AG04450 (cell line): ENCODE measurements at regions not wholly inside any gene's neighbourhood (a gene's known extent, or its start where the extent isn't known, plus 50 kb on each side); places are given as distances from the start of the nearest gene placed in this dataset.

Experiments used
- CTCF ChIA-PET: fragments of 300-600, 350-600 bp; formaldehyde crosslinking; extraction: SDS; loops from one replicate; lab custom pipeline; 2022; ENCODE audit warnings: antibody characterized with exemption, inconsistent platforms; lab: Charles Lee
- POLR2A ChIA-PET: fragments of 350-600 bp; formaldehyde crosslinking; extraction: SDS; loops from one replicate; lab custom pipeline; 2021; ENCODE audit warnings: antibody characterized with exemption, inconsistent platforms; lab: Yijun Ruan, JAX
- DNase-seq: peaks from one replicate; pipeline ENCODE4 v3.0.0-alpha.2; 2011; ENCODE audit warnings: low read depth, low spot score
- H3K27ac ChIP-seq: one replicate; pipeline ENCODE4 v1.5.1; 2012; ENCODE audit warnings: low read depth, low read length, control low read depth
- H3K27me3 ChIP-seq: one replicate; pipeline ENCODE4 v1.6.0; 2012; ENCODE audit warnings: low read length; ENCODE audit not compliant: control insufficient read depth, insufficient read depth
- H3K4me3 ChIP-seq: 2 replicates; pipeline ENCODE4 v1.5.1; 2011; ENCODE audit warnings: mild to moderate bottlenecking, low read depth, low read length, control low read depth
- H3K9me3 ChIP-seq: 2 replicates; pipeline ENCODE4 v1.5.1; 2012; ENCODE audit warnings: low read length; ENCODE audit not compliant: control insufficient read depth, insufficient read depth
- TF ChIP-seq, protein P1 (sequence below): IDR thresholded peaks from 2 replicates; pipeline ENCODE4 v1.5.1; 2011; ENCODE audit warnings: low read depth, low read length, control low read depth, inconsistent platforms

DNA sequence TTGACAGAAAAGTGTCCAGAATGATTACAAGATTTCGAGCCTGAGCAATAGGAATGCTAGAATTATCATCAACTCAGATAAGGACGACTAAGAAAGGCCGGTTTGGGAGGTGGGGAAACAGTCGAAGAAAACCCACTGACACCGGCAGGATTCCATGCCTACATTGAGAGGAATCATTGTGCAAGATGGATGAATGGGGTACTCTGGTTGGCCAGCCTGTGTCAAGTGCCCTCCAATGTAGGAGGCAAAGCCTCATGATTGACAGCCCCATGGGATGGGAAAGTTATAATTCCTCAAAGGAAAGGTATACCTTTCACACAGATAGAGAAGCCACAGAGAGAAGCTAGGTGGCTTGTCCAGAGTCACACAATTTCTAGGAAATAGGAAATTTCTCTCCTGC lies 153.5 kb upstream of the CTTNBP2NL start:
- ChIA-PET POLR2A (no interaction called here), CTCF (interaction anchor here (1.0 kb wide), 1 partner anchor 11 kb away, joined by 3 read pairs; no protein-coding TSS in a partner anchor)
- Histone ChIP-seq H3K9me3 (no peaks in the 10 kb centered on the region), H3K27ac (no peak overlapping the region), H3K4me3 (no peak overlapping the region), H3K27me3 (peaks cover 4% of the 10 kb centered on the region)
- DNase-seq, result no peak
- TF ChIP-seq, protein P1, sequence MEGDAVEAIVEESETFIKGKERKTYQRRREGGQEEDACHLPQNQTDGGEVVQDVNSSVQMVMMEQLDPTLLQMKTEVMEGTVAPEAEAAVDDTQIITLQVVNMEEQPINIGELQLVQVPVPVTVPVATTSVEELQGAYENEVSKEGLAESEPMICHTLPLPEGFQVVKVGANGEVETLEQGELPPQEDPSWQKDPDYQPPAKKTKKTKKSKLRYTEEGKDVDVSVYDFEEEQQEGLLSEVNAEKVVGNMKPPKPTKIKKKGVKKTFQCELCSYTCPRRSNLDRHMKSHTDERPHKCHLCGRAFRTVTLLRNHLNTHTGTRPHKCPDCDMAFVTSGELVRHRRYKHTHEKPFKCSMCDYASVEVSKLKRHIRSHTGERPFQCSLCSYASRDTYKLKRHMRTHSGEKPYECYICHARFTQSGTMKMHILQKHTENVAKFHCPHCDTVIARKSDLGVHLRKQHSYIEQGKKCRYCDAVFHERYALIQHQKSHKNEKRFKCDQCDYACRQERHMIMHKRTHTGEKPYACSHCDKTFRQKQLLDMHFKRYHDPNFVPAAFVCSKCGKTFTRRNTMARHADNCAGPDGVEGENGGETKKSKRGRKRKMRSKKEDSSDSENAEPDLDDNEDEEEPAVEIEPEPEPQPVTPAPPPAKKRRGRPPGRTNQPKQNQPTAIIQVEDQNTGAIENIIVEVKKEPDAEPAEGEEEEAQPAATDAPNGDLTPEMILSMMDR, result no peak

DNA sequence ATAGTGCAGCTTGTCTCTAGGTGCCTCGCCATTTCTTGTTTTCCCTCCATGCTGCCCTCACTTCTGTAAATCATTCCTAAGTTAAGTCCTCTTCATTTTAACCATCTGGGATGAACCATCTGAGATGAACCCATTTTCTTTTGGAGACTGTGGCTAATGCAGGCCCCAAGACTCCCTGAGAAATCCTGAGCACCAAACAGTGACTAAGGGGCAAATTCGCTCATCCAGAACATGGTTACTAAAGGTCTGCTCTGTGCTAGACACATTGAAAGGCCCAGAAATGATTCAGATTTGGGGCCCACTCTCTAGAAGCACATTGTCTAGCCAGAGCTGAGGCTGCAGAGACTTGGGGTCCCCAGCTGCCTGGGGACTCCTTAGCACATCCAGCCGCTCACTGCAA lies 151.9 kb upstream of the CTTNBP2NL start:
- Histone ChIP-seq H3K27me3 (peaks cover 4% of the 10 kb centered on the region), H3K4me3 (no peak overlapping the region), H3K27ac (no peak overlapping the region), H3K9me3 (no peaks in the 10 kb centered on the region)
- TF ChIP-seq, protein P1, result no peak
- ChIA-PET CTCF (no interaction called here), POLR2A (no interaction called here)
- no peak for DNase-seq

DNA sequence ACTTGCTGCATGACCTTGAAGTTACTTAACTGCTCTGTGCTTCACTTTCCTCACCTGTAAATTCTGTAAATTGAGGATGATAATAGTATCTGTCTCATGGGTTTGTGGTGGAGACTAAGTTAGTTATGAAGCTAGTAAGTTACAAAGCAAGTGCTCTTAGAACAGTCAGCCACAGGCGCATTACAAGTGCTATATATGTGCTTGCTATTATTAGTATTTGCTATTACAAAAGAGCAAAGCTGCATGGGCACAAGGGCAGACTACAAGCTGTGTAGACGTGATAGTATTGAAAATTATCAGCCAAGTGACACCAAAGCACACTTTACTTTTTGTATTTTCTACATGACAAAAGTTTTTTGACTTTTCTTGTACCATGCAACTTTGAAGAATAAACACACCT lies 150.9 kb upstream of the CTTNBP2NL start:
- no peak overlapping the region for H3K27ac ChIP-seq
- H3K4me3 ChIP-seq, result no peak overlapping the region
- peaks cover 4% of the 10 kb centered on the region for H3K27me3 ChIP-seq
- no peaks in the 10 kb centered on the region for H3K9me3 ChIP-seq
- DNase-seq, result no peak
- POLR2A ChIA-PET, result no interaction called here
- TF ChIP-seq, protein P1, result no peak
- CTCF ChIA-PET, result no interaction called here

DNA sequence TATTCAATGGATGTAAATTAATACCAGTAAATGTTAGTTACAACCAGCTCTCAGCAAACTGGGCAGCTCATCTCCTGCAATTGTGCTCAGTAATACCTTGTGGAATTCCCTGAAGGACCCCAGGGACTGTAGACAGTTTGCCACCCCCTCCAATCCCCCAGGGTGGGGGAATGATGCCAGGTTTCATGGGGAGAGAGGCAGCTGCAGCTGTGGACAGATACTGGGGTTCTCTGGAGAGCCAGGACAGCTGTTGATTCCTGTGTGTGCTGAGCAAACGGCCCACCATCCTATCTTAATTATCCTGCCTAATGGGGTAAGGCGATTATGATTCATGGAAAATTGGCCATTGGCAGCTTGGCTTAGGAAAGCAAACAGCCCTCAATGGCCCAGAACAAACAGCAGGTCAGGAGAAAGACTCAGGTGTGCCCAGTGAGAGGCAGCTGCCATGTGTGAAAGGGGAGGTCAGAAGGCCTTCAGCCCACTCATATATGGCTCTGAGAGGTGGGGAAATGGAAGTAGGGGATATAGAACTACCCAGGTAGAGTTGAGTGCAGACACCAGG lies 148.9 kb upstream of the CTTNBP2NL start:
- DNase-seq, result no peak
- no peak overlapping the region for H3K4me3 ChIP-seq
- TF ChIP-seq, protein P1, result no peak

DNA sequence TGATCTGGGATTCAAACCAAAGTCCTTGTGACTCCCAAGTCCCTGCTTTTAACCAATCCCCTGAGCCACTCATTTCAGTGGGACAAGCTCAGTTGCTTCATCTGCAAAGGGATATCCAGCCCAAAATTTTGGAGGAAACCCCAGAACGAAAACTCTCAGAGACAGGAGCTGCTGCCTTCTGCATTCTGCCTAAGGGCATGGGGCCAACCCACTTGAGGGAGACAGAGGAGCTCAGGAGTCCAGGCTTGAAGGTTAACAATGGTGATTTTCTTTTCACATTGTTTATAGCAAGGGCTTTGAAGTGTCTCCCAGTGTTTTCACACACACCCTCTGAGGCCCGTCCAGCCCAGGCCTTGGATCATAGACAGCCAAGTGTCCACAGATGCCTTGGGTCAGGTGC lies 148.1 kb upstream of the CTTNBP2NL start:
- DNase-seq, result no peak
- H3K9me3 ChIP-seq, result no peaks in the 10 kb centered on the region
- no peak overlapping the region for H3K27ac ChIP-seq
- POLR2A ChIA-PET, result no interaction called here
- peaks cover 2% of the 10 kb centered on the region for H3K27me3 ChIP-seq
- CTCF ChIA-PET, result interaction anchor here (1.2 kb wide), 1 partner anchor 89 kb away, joined by 3 read pairs; no protein-coding TSS in a partner anchor
- no peak overlapping the region for H3K4me3 ChIP-seq
- TF ChIP-seq, protein P1, result no peak

More for the DNA sequence above, 148.9 kb upstream of the CTTNBP2NL start:
- Histone ChIP-seq H3K9me3 (no peaks in the 10 kb centered on the region), H3K27ac (no peak overlapping the region), H3K27me3 (peaks cover 2% of the 10 kb centered on the region)
- CTCF ChIA-PET, result no interaction called here
- POLR2A ChIA-PET, result no interaction called here
